ENCODE measurements at regions not wholly inside any gene's neighbourhood (a gene's known extent, or its start where the extent isn't known, plus 50 kb on each side); places are given as distances from the start of the nearest gene placed in this dataset.

- Histone ChIP-seq H2BK20ac (ENCODE audit: low read depth, low read length, poor library complexity, severe bottlenecking) (no peak overlapping the region), H2BK5ac (ENCODE audit: insufficient read length, low read length) (no peak overlapping the region), H4K8ac (replicated peaks; ENCODE audit: insufficient read length, low read depth, low read length) (no peak overlapping the region), H3K9ac (ENCODE audit: extremely low read depth, insufficient read length, low read length) (no peak overlapping the region), H3K27me3 (ENCODE audit: insufficient read depth, low read length) (no peaks in the 10 kb centered on the region), H2AFZ (ENCODE audit: low read length) (no peak overlapping the region), H3K4me1 (ENCODE audit: insufficient read depth, low read length) (no peaks in the 10 kb centered on the region), H3K23me2 (ENCODE audit: insufficient read length, low read depth, low read length, poor library complexity, severe bottlenecking) (no peaks in the 10 kb centered on the region), H2BK12ac (ENCODE audit: insufficient read length, low read depth, low read length) (no peak overlapping the region), H3K79me1 (ENCODE audit: insufficient read depth, low read depth, low read length, poor library complexity, severe bottlenecking) (no peaks in the 10 kb centered on the region), H4K91ac (ENCODE audit: insufficient read length, low read depth, low read length) (no peak overlapping the region), H3K56ac (ENCODE audit: insufficient read length, low read depth, low read length) (no peak overlapping the region), H2BK15ac (ENCODE audit: low read depth, low read length) (no peak overlapping the region), H3T11ph (ENCODE audit: low read length) (no peak overlapping the region), H2AK5ac (ENCODE audit: insufficient read length, low read length) (no peak overlapping the region), H4K5ac (ENCODE audit: insufficient read length, low read depth, low read length) (no peak overlapping the region), H3K23ac (ENCODE audit: insufficient read length, low read depth, low read length) (no peak overlapping the region), H3K79me2 (ENCODE audit: insufficient read depth, low read length) (no peaks in the 10 kb centered on the region), H3K4ac (ENCODE audit: low read depth, low read length) (no peak overlapping the region), H3K9me3 (ENCODE audit: control insufficient read depth, low read depth, low read length) (no peaks in the 10 kb centered on the region), H3K18ac (ENCODE audit: insufficient read length, low read depth, low read length) (no peak overlapping the region), H2BK120ac (ENCODE audit: low read depth, low read length, poor library complexity, severe bottlenecking) (no peak overlapping the region), H3K14ac (ENCODE audit: insufficient read depth, low read length) (no peak overlapping the region), H3K4me2 (ENCODE audit: insufficient read depth, insufficient read length, low read length) (no peak overlapping the region), H3K27ac (ENCODE audit: insufficient read length, low read depth, low read length) (no peak overlapping the region), H4K20me1 (ENCODE audit: control insufficient read depth, insufficient read depth, insufficient read length) (no peaks in the 10 kb centered on the region)
- H3K36me3 Mint-ChIP-seq (ENCODE audit: insufficient read depth in 1 of 3, low read depth in 3 of 3), result no peaks in the 10 kb centered on the region
- TF ChIP-seq, protein P1, sequence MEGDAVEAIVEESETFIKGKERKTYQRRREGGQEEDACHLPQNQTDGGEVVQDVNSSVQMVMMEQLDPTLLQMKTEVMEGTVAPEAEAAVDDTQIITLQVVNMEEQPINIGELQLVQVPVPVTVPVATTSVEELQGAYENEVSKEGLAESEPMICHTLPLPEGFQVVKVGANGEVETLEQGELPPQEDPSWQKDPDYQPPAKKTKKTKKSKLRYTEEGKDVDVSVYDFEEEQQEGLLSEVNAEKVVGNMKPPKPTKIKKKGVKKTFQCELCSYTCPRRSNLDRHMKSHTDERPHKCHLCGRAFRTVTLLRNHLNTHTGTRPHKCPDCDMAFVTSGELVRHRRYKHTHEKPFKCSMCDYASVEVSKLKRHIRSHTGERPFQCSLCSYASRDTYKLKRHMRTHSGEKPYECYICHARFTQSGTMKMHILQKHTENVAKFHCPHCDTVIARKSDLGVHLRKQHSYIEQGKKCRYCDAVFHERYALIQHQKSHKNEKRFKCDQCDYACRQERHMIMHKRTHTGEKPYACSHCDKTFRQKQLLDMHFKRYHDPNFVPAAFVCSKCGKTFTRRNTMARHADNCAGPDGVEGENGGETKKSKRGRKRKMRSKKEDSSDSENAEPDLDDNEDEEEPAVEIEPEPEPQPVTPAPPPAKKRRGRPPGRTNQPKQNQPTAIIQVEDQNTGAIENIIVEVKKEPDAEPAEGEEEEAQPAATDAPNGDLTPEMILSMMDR (conservative IDR thresholded peaks at IDR 0.05), result no peak
- no peaks in the 10 kb centered on the region for H3K4me1 Mint-ChIP-seq
- no peak overlapping the region for H3K4me3 Mint-ChIP-seq
- no peak overlapping the region for H3K27ac Mint-ChIP-seq
- H3K9me3 Mint-ChIP-seq, result no peaks in the 10 kb centered on the region
- no peaks in the 10 kb centered on the region for H3K27me3 Mint-ChIP-seq (ENCODE audit: low read depth)
- DNase-seq, result no peak
Measured at GRCh38 chr1:102796429-102796828, 311.9 kb downstream of the COL11A1 start.
